ENCODE measurements at regions not wholly inside any gene's neighbourhood (a gene's known extent, or its start where the extent isn't known, plus 50 kb on each side); places are given as distances from the start of the nearest gene placed in this dataset.
"Not testable (repeated sequence)": the region's sequence is repeated elsewhere in the genome, so short reads cannot be mapped to it uniquely, and the experiment has no call there.

DNA sequence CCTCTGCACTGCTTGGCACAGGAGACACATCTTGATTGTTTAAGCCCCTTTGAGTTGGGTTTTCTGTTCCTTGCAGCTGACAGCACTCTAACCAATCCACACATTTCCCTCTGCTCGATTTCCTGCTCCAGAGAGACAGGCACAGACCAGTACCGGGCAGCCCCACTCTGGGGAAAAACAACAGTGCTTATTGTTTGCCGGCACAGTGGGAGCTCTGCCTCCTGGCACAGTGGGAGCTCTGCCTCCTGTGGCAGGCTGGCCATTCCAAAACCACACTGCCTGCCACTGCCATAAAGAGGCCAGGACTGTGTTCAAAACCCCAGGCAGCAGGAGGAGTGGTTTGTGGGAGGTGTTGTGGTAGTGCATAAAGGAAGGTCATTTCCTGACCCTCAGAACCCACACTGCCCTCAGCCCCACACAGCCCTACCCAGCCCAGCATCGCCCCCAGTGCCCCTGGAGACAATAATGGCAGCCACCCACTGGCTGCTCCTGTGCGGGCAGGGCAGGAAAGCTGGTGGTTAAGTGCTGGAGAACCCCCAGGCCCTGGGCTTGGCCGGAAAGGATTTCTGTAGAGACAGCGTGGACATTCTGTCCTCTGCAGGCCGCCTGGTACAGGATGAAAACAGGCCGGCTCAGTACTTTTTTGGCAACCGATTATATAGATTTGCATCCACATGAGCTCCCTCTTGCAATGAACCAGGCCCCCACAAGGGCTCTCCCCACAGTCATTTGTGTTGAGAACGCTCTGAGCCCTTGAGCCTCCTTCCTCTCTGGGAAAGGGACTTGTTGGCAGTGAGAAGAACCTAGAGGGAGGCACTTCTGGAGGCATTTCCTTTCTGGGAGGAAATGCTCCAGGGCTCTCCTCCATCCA is 182.8 kb downstream of the TRIM43 start:
- not testable (repeated sequence) for TF ChIP-seq EZH2 (IDR thresholded peaks at IDR 0.05); CEBPB (IDR thresholded peaks at IDR 0.05; ENCODE audit: low read depth); CTCF (IDR thresholded peaks at IDR 0.05 in 2 of 3, conservative IDR thresholded peaks at IDR 0.05 in 1 of 3; ENCODE audit: borderline replicate concordance in 1 of 3, insufficient read depth in 1 of 3, low read depth in 2 of 3, low read length in 2 of 3); POLR2A (IDR thresholded peaks at IDR 0.05; ENCODE audit: borderline replicate concordance, extremely low read depth, insufficient read depth, insufficient read length); EGR1 (IDR thresholded peaks at IDR 0.05; ENCODE audit: low read depth); POLR2AphosphoS5 (IDR thresholded peaks at IDR 0.05; ENCODE audit: low read depth, low read length); REST (IDR thresholded peaks at IDR 0.05; ENCODE audit: low read depth)

All from HCT116 (cell line).